DMS114 treated with DMSO at 0.1 percent for 48 hours (cell line): ENCODE measurements at regions not wholly inside any gene's neighbourhood (a gene's known extent, or its start where the extent isn't known, plus 50 kb on each side); places are given as distances from the start of the nearest gene placed in this dataset.

ENCODE experiments used
- DNase-seq: peaks from one replicate; lab custom pipeline; 2025; ENCODE audit not compliant: unreplicated experiment; lab: John Stamatoyannopoulos, UW

GRCh38 chr6:88558981-88559380 is 392.8 kb upstream of the CNR1 start:
- no peak for DNase-seq

DNA sequence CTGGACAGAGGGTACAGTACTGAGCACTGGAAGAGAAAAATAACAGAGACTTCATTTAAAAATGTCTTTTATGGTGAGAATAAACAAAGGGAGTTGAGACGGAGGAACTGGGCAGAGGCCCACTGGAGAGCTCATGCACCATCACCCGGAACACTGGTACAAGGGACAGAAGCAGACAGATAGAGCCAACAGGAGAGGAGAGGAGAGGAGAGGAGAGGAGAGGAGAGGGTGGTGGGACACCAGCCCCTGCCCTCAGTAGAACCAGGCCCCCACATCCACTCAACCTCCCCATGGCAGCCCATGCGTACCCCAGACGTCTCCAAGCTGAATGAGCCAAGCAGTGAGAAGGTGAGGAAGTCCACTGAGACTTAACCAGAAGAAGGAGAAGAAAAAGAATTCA is 390.5 kb upstream of the CNR1 start:
- no peak for DNase-seq

- no peak for DNase-seq
Measured at GRCh38 chr6:88548891-88549505, 382.9 kb upstream of the CNR1 start.

GRCh38 chr6:88547768-88548167 is 381.6 kb upstream of the CNR1 start:
- no peak for DNase-seq

DNA sequence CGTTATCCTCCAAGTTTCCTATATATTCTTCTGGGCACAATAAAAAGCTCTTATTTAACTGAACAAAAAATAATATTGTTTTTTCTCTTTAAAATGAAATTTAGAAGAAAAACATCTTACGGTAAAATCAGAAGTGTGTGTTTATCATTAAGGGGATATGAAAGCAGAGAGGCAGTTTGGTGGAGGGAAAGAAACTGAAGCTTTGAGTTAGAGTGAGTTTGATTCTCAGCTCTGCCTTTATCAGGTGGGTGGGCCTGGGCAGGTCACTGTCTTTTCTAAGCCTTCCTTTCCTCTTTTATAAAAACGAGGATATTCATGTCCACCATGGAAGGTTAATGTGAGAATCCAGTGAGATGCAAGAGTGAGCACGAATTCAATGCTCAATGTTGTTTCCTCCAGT is 379.8 kb upstream of the CNR1 start:
- no peak for DNase-seq

DNA sequence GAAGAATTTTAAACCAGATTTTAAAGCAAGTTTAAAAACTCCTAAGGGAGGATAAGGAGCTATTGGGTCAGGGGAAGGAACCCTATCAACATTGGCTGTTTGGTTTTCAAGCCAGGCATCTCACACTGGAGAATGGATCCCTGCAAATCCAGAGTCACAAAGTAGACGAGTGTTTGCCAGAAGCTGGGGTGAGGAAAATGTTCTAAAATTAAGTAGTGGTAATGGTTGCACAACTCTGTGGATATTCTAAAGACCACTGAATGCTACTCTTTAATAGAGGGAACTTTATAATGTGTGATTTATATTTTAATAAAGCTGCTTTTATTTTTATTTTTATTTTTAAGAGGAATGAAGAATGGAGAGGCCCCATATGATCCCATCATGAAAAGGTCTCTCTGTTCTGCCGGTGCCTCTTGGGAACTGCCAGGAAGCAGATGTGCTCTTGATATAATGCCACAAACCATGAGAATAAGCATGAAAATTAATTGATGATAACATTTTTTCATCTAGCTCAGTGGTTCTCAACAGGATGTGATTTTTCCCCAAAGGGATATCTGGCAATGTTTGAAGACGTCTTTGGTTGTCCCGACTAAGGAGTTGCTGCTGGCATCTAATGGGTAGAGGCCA is 379.0 kb upstream of the CNR1 start:
- DNase-seq: no peak

- DNase-seq: no peak
Measured at GRCh38 chr6:88539295-88539764, 373.2 kb upstream of the CNR1 start.

DNA sequence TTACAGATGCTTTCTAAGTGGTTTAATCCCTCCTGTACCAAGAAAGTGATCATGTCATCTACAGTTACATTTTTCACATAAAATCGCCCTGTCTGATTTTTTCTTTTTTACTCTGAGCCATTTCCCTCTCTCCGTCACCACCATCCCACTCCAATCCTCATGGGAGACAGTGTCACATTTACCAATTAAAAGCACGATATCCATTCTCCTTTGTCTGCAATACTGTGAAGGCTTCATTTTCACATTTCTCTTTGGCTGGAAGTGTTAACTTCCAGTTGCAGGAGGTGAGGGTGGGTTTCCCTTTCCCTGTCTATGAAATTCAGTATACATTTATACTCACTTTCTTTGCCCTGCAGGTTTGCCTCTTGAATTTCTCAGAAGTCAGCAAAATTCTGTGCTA is 372.7 kb upstream of the CNR1 start:
- DNase-seq: no peak

GRCh38 chr6:88538130-88538706 is 372.1 kb upstream of the CNR1 start:
- DNase-seq: no peak

GRCh38 chr6:88536071-88536625 is 370.0 kb upstream of the CNR1 start:
- no peak for DNase-seq

DNA sequence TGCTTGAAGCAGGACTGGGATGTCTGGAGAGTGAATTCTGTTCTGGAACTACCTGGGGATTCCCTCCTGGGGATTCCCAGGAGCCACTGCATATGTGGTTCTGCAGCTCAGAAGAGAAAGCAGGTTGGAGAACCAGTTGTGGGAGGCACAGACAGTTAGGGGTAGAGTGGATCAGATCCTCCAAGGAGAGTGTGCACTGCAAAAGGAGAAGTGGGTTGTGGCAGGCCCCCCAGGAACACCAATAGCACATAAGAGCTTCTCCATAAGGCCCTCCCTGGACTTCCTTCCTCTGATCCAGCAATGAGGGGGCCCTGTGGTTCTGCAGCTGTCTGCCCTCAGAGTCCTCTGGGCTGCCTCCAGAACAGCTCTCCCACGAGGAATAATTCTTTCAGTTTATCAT is 369.2 kb upstream of the CNR1 start:
- no peak for DNase-seq

DNA sequence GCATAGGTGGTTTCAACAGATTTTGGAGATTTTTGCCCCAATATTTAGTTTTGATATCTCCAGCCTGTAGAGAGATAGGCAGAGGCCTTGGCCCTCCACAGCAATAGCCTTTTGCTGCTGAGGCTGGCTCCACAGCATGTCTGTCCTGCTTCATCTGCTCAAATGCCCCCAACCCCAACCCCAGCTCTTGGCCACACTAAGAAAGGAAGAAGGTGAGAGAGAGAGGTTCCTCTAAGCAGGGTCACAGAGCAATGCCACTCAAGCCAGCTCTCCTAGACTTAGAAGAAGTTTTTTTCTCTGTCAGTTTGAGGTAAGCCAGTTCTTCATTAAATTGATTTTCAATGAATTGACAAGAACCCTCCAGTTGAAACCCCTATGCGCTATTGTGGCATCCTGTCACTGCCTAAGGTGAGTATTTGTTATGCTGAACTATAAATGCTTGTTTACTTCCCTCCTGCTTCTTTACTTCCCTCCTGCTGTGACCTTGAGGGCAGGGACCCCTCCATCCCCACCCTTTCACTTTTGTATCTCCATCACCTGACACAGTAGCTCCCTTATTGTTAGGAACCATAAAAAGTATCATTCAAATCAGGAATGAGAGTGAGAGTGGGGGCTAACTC is 366.2 kb upstream of the CNR1 start:
- DNase-seq: no peak

DNA sequence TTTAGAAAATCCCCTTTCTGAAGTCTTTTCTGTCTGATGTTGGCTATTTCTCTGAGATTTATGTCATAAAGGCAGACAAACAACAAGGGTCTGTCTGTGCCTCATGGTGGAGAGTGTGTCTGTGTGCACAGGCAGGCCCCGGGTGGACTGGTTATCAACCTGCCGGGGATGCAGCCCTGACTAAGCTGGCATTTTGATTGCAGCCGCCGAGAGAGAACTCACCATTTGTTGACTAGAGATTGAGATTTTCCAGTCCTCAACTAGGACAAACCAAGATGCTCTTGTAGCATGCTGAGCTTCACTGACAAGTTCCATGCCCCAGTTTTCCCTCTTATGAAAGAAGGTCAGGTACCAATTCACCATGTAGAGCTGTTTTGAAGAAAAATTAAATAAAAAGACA is 363.6 kb upstream of the CNR1 start:
- DNase-seq: no peak

DNA sequence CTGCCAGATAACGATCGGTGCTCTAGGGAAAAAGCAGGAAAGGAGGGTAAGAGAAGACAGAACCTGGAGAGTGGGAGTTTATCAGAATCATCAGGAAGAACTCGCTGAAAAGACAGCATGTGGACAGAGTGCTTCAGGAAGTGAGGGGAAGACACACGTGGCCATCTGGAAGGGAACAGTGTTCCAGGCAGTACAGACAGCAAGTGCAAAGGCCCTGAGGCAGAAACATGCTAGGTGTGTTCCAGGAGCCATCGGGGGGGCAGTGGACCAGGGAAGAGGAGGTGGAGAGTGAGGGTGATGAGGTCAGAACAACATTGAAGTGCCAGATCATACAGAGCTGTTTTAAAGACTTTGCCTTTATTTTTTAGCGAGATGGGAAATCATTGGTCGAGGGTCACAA is 354.3 kb upstream of the CNR1 start:
- DNase-seq: no peak

DNA sequence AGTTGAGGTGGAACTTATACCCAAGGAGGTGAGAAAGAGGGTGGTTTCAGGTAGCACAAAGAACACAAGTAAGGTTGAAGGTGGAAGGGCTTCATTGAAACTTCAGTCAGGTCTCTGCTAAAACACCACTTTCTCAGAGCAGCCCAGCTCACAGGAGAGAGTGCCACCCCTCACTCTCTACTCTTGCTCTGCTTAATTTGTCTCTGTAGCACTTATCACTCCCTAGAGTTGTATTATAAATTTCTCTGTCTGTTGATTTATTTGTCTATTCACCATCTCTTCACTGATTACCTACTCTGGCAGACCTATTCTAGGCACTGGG is 353.8 kb upstream of the CNR1 start:
- no peak for DNase-seq

DNA sequence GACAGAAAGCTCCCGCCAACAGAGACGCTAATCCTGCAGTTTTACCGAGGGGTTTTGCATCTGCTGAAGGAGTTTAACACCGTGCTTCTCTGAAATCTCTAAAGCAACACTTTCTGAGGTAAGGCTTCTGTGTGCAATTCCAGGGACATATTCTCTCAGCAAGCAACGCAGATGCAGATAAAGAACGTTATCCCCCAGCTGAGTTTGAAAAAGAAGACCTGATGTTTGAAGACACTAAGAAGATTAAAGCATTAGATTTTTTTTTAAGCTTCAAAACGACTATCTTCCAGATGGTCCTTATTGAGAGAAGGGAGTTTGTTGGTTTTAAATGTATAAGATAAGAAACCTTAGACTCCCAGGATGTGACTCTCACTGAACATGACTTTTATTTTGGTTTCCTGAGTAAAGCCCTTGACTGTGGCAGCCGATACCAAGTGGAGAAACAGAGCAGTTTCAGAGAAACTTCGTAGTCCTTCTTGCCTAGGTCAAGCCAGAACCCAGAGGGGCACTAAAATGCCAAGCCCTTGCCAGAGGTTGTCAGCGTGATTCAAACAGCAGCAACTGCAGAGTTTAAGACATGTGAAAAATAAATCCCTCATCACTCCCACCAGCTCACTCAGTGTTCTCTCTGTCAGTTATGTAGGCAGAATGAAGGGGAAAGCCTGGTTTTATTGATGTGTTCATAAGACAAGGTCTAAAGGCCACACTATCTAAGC is 353.3 kb upstream of the CNR1 start:
- DNase-seq: no peak

DNA sequence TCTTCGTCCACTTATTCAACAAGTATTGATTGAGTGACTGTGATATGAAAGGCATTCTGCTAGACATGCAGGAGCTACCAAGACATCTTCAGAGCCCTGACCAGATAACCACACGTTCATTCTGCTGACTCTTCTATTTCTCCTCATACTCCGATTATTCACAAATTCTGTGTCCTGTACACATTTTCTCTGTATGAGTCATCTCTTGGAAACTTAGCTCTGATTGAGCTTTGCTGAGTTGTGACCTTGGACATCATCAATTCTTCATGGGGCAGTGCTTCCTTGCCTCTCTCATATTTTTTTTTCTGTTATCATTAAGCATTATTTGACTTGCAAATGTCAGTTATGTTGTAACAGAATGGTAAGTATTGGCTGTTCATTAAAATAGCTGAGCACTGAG is 351.6 kb upstream of the CNR1 start:
- DNase-seq: no peak

DNA sequence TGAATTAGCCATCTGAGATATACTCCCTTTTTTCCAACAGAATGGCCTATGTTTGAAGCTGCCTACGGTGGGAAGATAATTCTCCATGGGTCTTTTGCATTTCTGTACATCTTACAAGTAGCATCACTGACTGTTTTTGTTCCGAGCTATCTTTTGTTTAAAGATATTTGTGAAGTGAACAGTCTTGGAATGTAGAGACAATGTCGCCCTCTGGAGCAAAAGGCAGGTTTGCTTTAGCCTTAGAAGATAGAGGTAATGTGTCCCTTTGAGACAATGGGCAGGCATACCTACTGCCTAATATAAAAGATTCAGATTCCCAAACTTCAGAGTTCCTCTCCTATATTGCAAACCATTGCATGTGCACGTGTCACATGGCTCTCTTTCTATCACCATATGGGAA is 347.8 kb upstream of the CNR1 start:
- DNase-seq: no peak

- no peak for DNase-seq
Measured at GRCh38 chr6:88513471-88513870, 347.3 kb upstream of the CNR1 start.

GRCh38 chr6:88512951-88513350 is 346.8 kb upstream of the CNR1 start:
- DNase-seq: no peak

- no peak for DNase-seq
Measured at GRCh38 chr6:88502391-88502790, 336.2 kb upstream of the CNR1 start.
